Liver (tissue), 8 donors: ENCODE measurements at regions not wholly inside any gene's neighbourhood (a gene's known extent, or its start where the extent isn't known, plus 50 kb on each side); places are given as distances from the start of the nearest gene placed in this dataset.

Experiments used
- DNase-seq: peaks from one replicate; pipeline ENCODE4 v3.0.0-alpha.2; 2017; ENCODE audit warnings: low spot score
- H3K27ac ChIP-seq, 2 donors: one replicate each; pipeline ENCODE4 v1.7.0; 2013; ENCODE audit warnings: inconsistent platforms in 2 of 2, low read length in 2 of 2, control low read depth in 1 of 2, low read depth in 1 of 2, mild to moderate bottlenecking in 1 of 2
- H3K27me3 ChIP-seq, 4 donors: one replicate each; pipeline versions ENCODE4 v1.6.1 to v1.7.0; 2013; ENCODE audit warnings: low read length in 3 of 4, inconsistent platforms in 1 of 4, mild to moderate bottlenecking in 1 of 4, moderate library complexity in 1 of 4; ENCODE audit not compliant: control insufficient read depth in 4 of 4, insufficient read depth in 4 of 4
- H3K36me3 ChIP-seq, 4 donors: one replicate each; pipeline versions ENCODE4 v1.6.1 to v1.7.0; 2013; ENCODE audit warnings: low read length in 3 of 4, mild to moderate bottlenecking in 3 of 4, low read depth in 1 of 4, moderate library complexity in 1 of 4; ENCODE audit not compliant: control insufficient read depth in 4 of 4, insufficient read depth in 3 of 4
- H3K4me1 ChIP-seq, 4 donors: one replicate each; pipeline versions ENCODE4 v1.6.1 to v1.7.0; 2013; ENCODE audit warnings: low read length in 3 of 4, mild to moderate bottlenecking in 3 of 4, moderate library complexity in 1 of 4; ENCODE audit not compliant: control insufficient read depth in 4 of 4, insufficient read depth in 4 of 4
- H3K4me3 ChIP-seq, 3 donors: one replicate each; pipeline versions ENCODE4 v1.6.1 to v1.7.0; 2013; ENCODE audit warnings: low read length in 3 of 3, control low read depth in 1 of 3, low read depth in 1 of 3, mild to moderate bottlenecking in 1 of 3
- H3K9ac ChIP-seq, 2 donors: one replicate each; pipeline ENCODE4 v1.7.0; 2013; ENCODE audit warnings: low read length in 2 of 2, mild to moderate bottlenecking in 2 of 2, moderate library complexity in 2 of 2, control low read depth in 1 of 2, low read depth in 1 of 2
- H3K9me3 ChIP-seq, 4 donors: one replicate each; pipeline versions ENCODE4 v1.6.1 to v1.7.0; 2013; ENCODE audit warnings: low read length in 3 of 4; ENCODE audit not compliant: control insufficient read depth in 4 of 4
- CTCF ChIP-seq: fragments of 150-350 bp; IDR thresholded peaks from 2 replicates; pipeline ENCODE4 v1.5.1; 2017; ENCODE audit warnings: improper control_type of control experiment, low read depth, low read length; ENCODE audit not compliant: missing input control
- EGR1 ChIP-seq, 2 donors: IDR thresholded peaks; 2 replicates each; pipeline ENCODE4 v1.6.1; 2016 to 2018; ENCODE audit warnings: antibody characterized with exemption in 2 of 2, low read depth in 2 of 2
- FOXA1 ChIP-seq: IDR thresholded peaks from 2 replicates; pipeline ENCODE4 v1.6.1; 2016; ENCODE audit warnings: antibody characterized with exemption
- FOXA2 ChIP-seq: IDR thresholded peaks from 2 replicates; pipeline ENCODE4 v1.6.1; 2016; ENCODE audit warnings: antibody characterized with exemption
- GABPA ChIP-seq, 2 donors: IDR thresholded peaks in 1 of 2; conservative IDR thresholded peaks in 1 of 2; 2 replicates each; pipeline ENCODE4 v1.6.1; 2016; ENCODE audit warnings: antibody characterized with exemption in 2 of 2, mild to moderate bottlenecking in 1 of 2, moderate library complexity in 1 of 2
- HNF4A ChIP-seq, 2 donors: conservative IDR thresholded peaks; 2 replicates each; pipeline ENCODE4 v1.6.1; 2016; ENCODE audit warnings: antibody characterized with exemption in 2 of 2, mild to moderate bottlenecking in 2 of 2
- HNF4G ChIP-seq: IDR thresholded peaks from 2 replicates; pipeline ENCODE4 v1.6.1; 2016; ENCODE audit warnings: antibody characterized with exemption
- JUND ChIP-seq, 2 donors: IDR thresholded peaks; 2 replicates each; pipeline ENCODE4 v1.6.1; 2016; ENCODE audit warnings: antibody characterized with exemption in 2 of 2
- MAX ChIP-seq: IDR thresholded peaks from 2 replicates; pipeline ENCODE4 v1.6.1; 2016; ENCODE audit warnings: antibody characterized with exemption
- NR2F2 ChIP-seq: IDR thresholded peaks from 2 replicates; pipeline ENCODE4 v1.6.1; 2016; ENCODE audit warnings: antibody characterized with exemption
- RAD21 ChIP-seq, 2 donors: IDR thresholded peaks; 2 replicates each; pipeline ENCODE4 v1.6.1; 2016; ENCODE audit warnings: antibody characterized with exemption in 2 of 2, mild to moderate bottlenecking in 2 of 2
- RXRA ChIP-seq, 2 donors: IDR thresholded peaks; 2 replicates each; pipeline ENCODE4 v1.6.1; 2017 to 2018; ENCODE audit warnings: antibody characterized with exemption in 2 of 2, mild to moderate bottlenecking in 1 of 2
- SP1 ChIP-seq: IDR thresholded peaks from 2 replicates; pipeline ENCODE4 v1.6.1; 2018; ENCODE audit warnings: antibody characterized with exemption, mild to moderate bottlenecking
- TAF1 ChIP-seq: conservative IDR thresholded peaks from 2 replicates; pipeline ENCODE4 v1.6.1; 2016; ENCODE audit warnings: antibody characterized with exemption, mild to moderate bottlenecking
- YY1 ChIP-seq: IDR thresholded peaks from 2 replicates; pipeline ENCODE4 v1.6.1; 2016; ENCODE audit warnings: antibody characterized with exemption, mild to moderate bottlenecking
- ZBTB33 ChIP-seq: IDR thresholded peaks from 2 replicates; pipeline ENCODE4 v1.6.1; 2016; ENCODE audit warnings: antibody characterized with exemption
- WGBS: extraction: QIAGEN DNeasy Blood & Tissue Kit; methylation state at CpG from one replicate; pipeline ENCODE4 v1.1.7; 2013; 5-methylcytosine and 5-hydroxymethylcytosine counted together
- TF ChIP-seq, protein P1 (sequence below): IDR thresholded peaks from 2 replicates; pipeline ENCODE4 v1.6.1; 2016; ENCODE audit warnings: antibody characterized with exemption, mild to moderate bottlenecking
- TF ChIP-seq, protein P2 (sequence below): IDR thresholded peaks from 2 replicates; pipeline ENCODE4 v1.6.1; 2016; ENCODE audit warnings: antibody characterized with exemption
- donor health status: healthy.
- donor health status: healthy.
- donor health status: healthy.
- donor health status: healthy.
- donor health status: healthy.

DNA sequence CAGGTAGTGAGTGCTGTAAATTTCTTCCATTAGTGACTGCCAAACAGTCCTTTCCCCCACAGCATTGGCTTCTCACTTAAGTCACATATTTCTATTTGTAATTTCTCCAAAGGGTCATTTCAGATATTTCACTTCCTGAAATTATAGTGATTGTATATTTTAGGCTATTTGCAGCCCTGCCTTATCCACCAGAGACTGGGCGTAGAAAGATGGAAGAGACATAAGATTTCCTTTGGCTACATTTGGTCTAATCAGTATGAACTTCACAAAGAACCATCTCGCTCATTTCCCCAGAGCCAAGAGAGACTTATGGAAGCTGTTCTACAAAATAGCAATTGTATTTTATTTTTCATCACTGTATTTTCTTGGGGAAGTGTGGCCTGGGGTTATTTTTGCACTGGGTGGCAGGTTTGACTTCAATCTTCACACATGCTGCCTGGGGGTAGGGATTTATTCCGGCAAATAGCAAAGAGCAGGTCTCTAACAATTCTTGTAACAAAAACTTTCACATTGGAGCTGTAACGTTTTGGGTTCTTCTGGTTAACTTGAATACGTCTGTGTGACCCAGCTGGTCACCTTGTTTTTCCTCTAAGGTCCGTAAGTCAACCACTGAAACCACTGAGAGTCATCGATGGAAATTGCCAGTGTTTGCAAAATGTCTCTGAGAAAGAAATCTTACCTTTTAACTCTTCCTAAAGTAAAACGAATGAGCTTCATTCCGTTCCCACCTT is 170.6 kb upstream of the SERPINE2 start:
- WGBS = 78% methylated on average over 9 of the region's 9 CpGs
- H3K9me3 ChIP-seq = no peaks in the 10 kb centered on the region
- no peaks in the 10 kb centered on the region for H3K27me3 ChIP-seq
- no peak for DNase-seq
- H3K9ac ChIP-seq = no peak overlapping the region
- TF ChIP-seq MAX (no peak), JUND (IDR thresholded peaks at IDR 0.05) (no peak), GABPA (IDR thresholded peaks at IDR 0.05 in 1 of 2, conservative IDR thresholded peaks at IDR 0.05 in 1 of 2) (no peak), FOXA1 (no peak), RXRA (IDR thresholded peaks at IDR 0.05) (no peak), HNF4G (no peak), TAF1 (no peak), CTCF (no peak), RAD21 (IDR thresholded peaks at IDR 0.05) (no peak), HNF4A (conservative IDR thresholded peaks at IDR 0.05) (no peak)
- TF ChIP-seq, protein P1, sequence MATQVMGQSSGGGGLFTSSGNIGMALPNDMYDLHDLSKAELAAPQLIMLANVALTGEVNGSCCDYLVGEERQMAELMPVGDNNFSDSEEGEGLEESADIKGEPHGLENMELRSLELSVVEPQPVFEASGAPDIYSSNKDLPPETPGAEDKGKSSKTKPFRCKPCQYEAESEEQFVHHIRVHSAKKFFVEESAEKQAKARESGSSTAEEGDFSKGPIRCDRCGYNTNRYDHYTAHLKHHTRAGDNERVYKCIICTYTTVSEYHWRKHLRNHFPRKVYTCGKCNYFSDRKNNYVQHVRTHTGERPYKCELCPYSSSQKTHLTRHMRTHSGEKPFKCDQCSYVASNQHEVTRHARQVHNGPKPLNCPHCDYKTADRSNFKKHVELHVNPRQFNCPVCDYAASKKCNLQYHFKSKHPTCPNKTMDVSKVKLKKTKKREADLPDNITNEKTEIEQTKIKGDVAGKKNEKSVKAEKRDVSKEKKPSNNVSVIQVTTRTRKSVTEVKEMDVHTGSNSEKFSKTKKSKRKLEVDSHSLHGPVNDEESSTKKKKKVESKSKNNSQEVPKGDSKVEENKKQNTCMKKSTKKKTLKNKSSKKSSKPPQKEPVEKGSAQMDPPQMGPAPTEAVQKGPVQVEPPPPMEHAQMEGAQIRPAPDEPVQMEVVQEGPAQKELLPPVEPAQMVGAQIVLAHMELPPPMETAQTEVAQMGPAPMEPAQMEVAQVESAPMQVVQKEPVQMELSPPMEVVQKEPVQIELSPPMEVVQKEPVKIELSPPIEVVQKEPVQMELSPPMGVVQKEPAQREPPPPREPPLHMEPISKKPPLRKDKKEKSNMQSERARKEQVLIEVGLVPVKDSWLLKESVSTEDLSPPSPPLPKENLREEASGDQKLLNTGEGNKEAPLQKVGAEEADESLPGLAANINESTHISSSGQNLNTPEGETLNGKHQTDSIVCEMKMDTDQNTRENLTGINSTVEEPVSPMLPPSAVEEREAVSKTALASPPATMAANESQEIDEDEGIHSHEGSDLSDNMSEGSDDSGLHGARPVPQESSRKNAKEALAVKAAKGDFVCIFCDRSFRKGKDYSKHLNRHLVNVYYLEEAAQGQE = no peak
- no peaks in the 10 kb centered on the region for H3K36me3 ChIP-seq
- H3K4me1 ChIP-seq = no peaks in the 10 kb centered on the region
- no peak overlapping the region for H3K4me3 ChIP-seq
- H3K27ac ChIP-seq = no peak overlapping the region

DNA sequence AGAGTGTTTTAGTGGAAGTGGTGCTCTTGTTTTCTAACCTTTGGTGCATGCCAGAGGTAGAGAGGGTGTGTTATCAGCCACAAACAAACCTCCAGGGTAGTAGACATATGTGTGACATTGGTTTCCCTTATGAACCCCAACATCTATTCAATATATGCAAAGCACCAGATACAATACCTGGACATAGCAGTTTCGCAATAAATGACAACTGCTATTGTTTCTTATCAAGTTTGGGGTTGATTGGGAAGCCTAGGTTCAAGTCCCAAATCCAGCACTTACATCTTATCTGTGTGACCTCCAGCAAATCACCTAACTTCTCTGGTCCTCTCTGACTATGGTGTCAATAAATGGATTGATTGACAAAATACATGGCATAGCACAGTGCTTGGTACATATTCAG is 169.4 kb upstream of the SERPINE2 start:
- Histone ChIP-seq H3K27me3 (no peaks in the 10 kb centered on the region), H3K27ac (no peak overlapping the region), H3K9ac (no peak overlapping the region), H3K9me3 (no peaks in the 10 kb centered on the region), H3K4me1 (no peaks in the 10 kb centered on the region), H3K36me3 (no peaks in the 10 kb centered on the region), H3K4me3 (no peak overlapping the region)
- 78% methylated on average over 1 of the region's 1 CpG for WGBS
- no peak for DNase-seq
- no peak for TF ChIP-seq RAD21 (IDR thresholded peaks at IDR 0.05)
- TF ChIP-seq ZBTB33 = no peak
- TF ChIP-seq, protein P2, sequence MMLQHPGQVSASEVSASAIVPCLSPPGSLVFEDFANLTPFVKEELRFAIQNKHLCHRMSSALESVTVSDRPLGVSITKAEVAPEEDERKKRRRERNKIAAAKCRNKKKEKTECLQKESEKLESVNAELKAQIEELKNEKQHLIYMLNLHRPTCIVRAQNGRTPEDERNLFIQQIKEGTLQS = no peak
- no peak for TF ChIP-seq YY1
- no peak for TF ChIP-seq RXRA (IDR thresholded peaks at IDR 0.05)
- no peak for TF ChIP-seq FOXA2
- no peak for TF ChIP-seq HNF4G
- no peak for TF ChIP-seq GABPA (IDR thresholded peaks at IDR 0.05 in 1 of 2, conservative IDR thresholded peaks at IDR 0.05 in 1 of 2)
- TF ChIP-seq JUND (IDR thresholded peaks at IDR 0.05) = no peak
- no peak for TF ChIP-seq EGR1 (IDR thresholded peaks at IDR 0.05; ENCODE audit: low read depth in 2 of 2)
- TF ChIP-seq NR2F2 = no peak
- TF ChIP-seq, protein P1 = no peak
- no peak for TF ChIP-seq FOXA1
- no peak for TF ChIP-seq TAF1
- TF ChIP-seq SP1 = no peak
